Pancreas (tissue), 10 donors: ENCODE measurements at regions not wholly inside any gene's neighbourhood (a gene's known extent, or its start where the extent isn't known, plus 50 kb on each side); places are given as distances from the start of the nearest gene placed in this dataset.

Source experiments
- ATAC-seq, 4 donors: fragments of 200-7000 bp; cut with Tn5 transposase; one replicate each; pipeline versions ENCODE4 v1.8.0 to v1.9.1; 2020; ENCODE audit warnings: mild to moderate bottlenecking in 4 of 4, moderate library complexity in 4 of 4
- DNase-seq, 6 donors: peaks; one replicate each; pipeline ENCODE4 v3.0.0-alpha.2; 2020
- FAIRE-seq: peaks from 2 replicates; lab custom pipeline; 2012; peaks lifted over from hg19 to GRCh38; lab: Jason Lieb, UNC
- H3K27ac ChIP-seq, 4 donors: fragments of 200-600 bp; sonication (generic); 1 replicate in 3 of 4; 2 replicates in 1 of 4; pipeline versions ENCODE4 v1.5.0 to v1.8.0; 2020
- H3K27me3 ChIP-seq, 4 donors: fragments of 200-600 bp; one replicate each; pipeline ENCODE4 v1.8.0; 2021
- H3K36me3 ChIP-seq, 3 donors: fragments of 200-600 bp; sonication (generic) in 1 of 3; one replicate each; pipeline versions ENCODE4 v1.5.0 to v1.8.0; 2020 to 2021
- H3K4me1 ChIP-seq, 3 donors: fragments of 200-600 bp; one replicate each; pipeline ENCODE4 v1.8.0; 2021
- H3K4me3 ChIP-seq, 4 donors: fragments of 200-600 bp; sonication (generic) in 2 of 4; one replicate each; pipeline versions ENCODE4 v1.5.0 to v1.8.0; 2020 to 2021
- H3K9me3 ChIP-seq, 4 donors: fragments of 200-600 bp; one replicate each; pipeline ENCODE4 v1.8.0; 2021
- CTCF ChIP-seq, 4 donors: fragments of 200-600 bp; sonication (generic) in 3 of 4; IDR thresholded peaks; one replicate each; pipeline versions ENCODE4 v1.5.0 to v1.8.0; 2021; ENCODE audit warnings: antibody characterized with exemption in 4 of 4
- WGBS, 2 donors: extraction: QIAGEN DNeasy Blood & Tissue Kit; methylation state at CpG; one replicate each; pipeline ENCODE4 v1.1.7; 2013; 5-methylcytosine and 5-hydroxymethylcytosine counted together
- intact Hi-C, 3 donors: fragments of 100-400 bp; cut with DNase I; formaldehyde crosslinking; loops; one replicate each; pipeline versions ENCODE4 v1.11.1 to v1.14.2; 2022
- donor health status: healthy with polysubstance abuse.
- donor health status: DM: no; HTN: no; CAD: no; lungs with moderate emphysema.
- donor health status: DM: no; HTN: no; CAD: no.
- donor health status: control.
- donor health status: control.
- donor health status: Bipolar disorder and iron deficiency.
- donor health status: DM: yes; HTN: yes; CAD: no.
- donor health status: DM: no; HTN: no; CAD: no.
- donor health status: DM: no; HTN: no; CAD: no.
- donor health status: DM: yes; HTN: yes; CAD: no.

GRCh38 chr2:121088251-121089165, 196.5 kb downstream of the TFCP2L1 start:
- H3K9me3 ChIP-seq: no peaks in the 10 kb centered on the region
- TF ChIP-seq CTCF (IDR thresholded peaks at IDR 0.05): no peak
- H3K36me3 ChIP-seq: no peaks in the 10 kb centered on the region
- DNase-seq (no peak), ATAC-seq (peak in 1 of 4 donors; percentile 34), FAIRE-seq (no peak)
- 79 to 80% methylated on average over 25 to 27 of the region's 27 CpGs for WGBS, 2 donors
- H3K4me3 ChIP-seq: no peak overlapping the region
- no peaks in the 10 kb centered on the region for H3K27me3 ChIP-seq
- intact Hi-C loops: no loop called here
- no peaks in the 10 kb centered on the region for H3K4me1 ChIP-seq
- H3K27ac ChIP-seq: no peak overlapping the region

GRCh38 chr2:121089166-121089510, 195.9 kb downstream of the TFCP2L1 start:
- intact Hi-C loops: no loop called here
- Histone ChIP-seq H3K9me3 (no peaks in the 10 kb centered on the region), H3K27me3 (no peaks in the 10 kb centered on the region), H3K36me3 (no peaks in the 10 kb centered on the region), H3K4me3 (no peak overlapping the region), H3K4me1 (no peaks in the 10 kb centered on the region), H3K27ac (no peak overlapping the region)
- no peak for TF ChIP-seq CTCF (IDR thresholded peaks at IDR 0.05)
- 82 to 87% methylated on average over 11 of the region's 11 CpGs for WGBS, 2 donors
- ATAC-seq (no peak), FAIRE-seq (no peak), DNase-seq (no peak)

GRCh38 chr2:121090088-121090715, 194.8 kb downstream of the TFCP2L1 start:
- Histone ChIP-seq H3K9me3 (no peaks in the 10 kb centered on the region), H3K36me3 (no peaks in the 10 kb centered on the region), H3K4me3 (no peak overlapping the region), H3K27ac (no peak overlapping the region), H3K27me3 (no peaks in the 10 kb centered on the region), H3K4me1 (no peaks in the 10 kb centered on the region)
- WGBS, 2 donors: 76 to 80% methylated on average over 18 of the region's 18 CpGs
- ATAC-seq: no peak
- peak in 1 of 6 donors; percentile 44 for DNase-seq
- no peak for TF ChIP-seq CTCF (IDR thresholded peaks at IDR 0.05)
- FAIRE-seq: no peak
- intact Hi-C loops: loop anchor here in 2 of 3 donors (10.0 kb wide), 2 partner anchors 235 to 265 kb away; no protein-coding TSS in a partner anchor

GRCh38 chr2:121092095-121092494, 192.9 kb downstream of the TFCP2L1 start:
- Histone ChIP-seq H3K36me3 (no peaks in the 10 kb centered on the region), H3K27me3 (no peaks in the 10 kb centered on the region), H3K27ac (no peak overlapping the region), H3K4me3 (no peak overlapping the region), H3K9me3 (no peaks in the 10 kb centered on the region), H3K4me1 (no peaks in the 10 kb centered on the region)
- ATAC-seq (peak in 1 of 4 donors; percentile 30), DNase-seq (no peak), FAIRE-seq (no peak)
- 33% methylated on average over 2 of the region's 2 CpGs for WGBS, 2 donors
- intact Hi-C loops: loop anchor here in 2 of 3 donors (10.0 kb wide), 2 partner anchors 233 to 263 kb away; no protein-coding TSS in a partner anchor
- TF ChIP-seq CTCF (IDR thresholded peaks at IDR 0.05): no peak
